ENCODE measurements at regions not wholly inside any gene's neighbourhood (a gene's known extent, or its start where the extent isn't known, plus 50 kb on each side); places are given as distances from the start of the nearest gene placed in this dataset.

DNA sequence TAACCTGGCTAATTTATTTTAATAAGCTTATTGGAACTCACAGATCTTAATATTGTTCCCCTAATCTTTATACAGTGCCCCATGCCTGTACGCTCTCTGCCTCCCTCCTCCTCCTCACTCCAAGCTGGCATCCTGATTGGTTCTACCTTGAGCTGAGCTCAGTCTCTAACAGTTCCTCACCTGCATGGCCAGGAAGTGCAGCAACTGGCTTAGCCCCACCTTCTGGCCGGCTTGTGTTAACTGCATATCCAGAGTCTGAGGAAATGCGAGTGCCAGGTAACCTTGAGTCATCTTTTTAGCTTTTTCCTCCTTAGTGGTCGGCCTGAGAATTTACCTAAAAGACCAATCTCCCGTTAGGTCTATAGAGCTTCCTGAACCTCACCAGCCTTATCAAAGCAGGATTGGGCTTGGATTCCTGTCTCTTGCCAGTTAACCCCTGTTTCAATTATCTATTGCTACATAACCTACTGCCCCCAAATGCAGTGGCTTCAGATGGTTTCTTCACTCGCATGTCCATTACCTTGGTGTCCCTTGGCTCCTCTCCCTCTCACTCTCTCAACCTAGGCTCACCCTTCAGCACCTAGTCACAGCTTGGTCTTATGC is 89.5 kb upstream of the STK39 start (continued):
- TF ChIP-seq, protein P1, sequence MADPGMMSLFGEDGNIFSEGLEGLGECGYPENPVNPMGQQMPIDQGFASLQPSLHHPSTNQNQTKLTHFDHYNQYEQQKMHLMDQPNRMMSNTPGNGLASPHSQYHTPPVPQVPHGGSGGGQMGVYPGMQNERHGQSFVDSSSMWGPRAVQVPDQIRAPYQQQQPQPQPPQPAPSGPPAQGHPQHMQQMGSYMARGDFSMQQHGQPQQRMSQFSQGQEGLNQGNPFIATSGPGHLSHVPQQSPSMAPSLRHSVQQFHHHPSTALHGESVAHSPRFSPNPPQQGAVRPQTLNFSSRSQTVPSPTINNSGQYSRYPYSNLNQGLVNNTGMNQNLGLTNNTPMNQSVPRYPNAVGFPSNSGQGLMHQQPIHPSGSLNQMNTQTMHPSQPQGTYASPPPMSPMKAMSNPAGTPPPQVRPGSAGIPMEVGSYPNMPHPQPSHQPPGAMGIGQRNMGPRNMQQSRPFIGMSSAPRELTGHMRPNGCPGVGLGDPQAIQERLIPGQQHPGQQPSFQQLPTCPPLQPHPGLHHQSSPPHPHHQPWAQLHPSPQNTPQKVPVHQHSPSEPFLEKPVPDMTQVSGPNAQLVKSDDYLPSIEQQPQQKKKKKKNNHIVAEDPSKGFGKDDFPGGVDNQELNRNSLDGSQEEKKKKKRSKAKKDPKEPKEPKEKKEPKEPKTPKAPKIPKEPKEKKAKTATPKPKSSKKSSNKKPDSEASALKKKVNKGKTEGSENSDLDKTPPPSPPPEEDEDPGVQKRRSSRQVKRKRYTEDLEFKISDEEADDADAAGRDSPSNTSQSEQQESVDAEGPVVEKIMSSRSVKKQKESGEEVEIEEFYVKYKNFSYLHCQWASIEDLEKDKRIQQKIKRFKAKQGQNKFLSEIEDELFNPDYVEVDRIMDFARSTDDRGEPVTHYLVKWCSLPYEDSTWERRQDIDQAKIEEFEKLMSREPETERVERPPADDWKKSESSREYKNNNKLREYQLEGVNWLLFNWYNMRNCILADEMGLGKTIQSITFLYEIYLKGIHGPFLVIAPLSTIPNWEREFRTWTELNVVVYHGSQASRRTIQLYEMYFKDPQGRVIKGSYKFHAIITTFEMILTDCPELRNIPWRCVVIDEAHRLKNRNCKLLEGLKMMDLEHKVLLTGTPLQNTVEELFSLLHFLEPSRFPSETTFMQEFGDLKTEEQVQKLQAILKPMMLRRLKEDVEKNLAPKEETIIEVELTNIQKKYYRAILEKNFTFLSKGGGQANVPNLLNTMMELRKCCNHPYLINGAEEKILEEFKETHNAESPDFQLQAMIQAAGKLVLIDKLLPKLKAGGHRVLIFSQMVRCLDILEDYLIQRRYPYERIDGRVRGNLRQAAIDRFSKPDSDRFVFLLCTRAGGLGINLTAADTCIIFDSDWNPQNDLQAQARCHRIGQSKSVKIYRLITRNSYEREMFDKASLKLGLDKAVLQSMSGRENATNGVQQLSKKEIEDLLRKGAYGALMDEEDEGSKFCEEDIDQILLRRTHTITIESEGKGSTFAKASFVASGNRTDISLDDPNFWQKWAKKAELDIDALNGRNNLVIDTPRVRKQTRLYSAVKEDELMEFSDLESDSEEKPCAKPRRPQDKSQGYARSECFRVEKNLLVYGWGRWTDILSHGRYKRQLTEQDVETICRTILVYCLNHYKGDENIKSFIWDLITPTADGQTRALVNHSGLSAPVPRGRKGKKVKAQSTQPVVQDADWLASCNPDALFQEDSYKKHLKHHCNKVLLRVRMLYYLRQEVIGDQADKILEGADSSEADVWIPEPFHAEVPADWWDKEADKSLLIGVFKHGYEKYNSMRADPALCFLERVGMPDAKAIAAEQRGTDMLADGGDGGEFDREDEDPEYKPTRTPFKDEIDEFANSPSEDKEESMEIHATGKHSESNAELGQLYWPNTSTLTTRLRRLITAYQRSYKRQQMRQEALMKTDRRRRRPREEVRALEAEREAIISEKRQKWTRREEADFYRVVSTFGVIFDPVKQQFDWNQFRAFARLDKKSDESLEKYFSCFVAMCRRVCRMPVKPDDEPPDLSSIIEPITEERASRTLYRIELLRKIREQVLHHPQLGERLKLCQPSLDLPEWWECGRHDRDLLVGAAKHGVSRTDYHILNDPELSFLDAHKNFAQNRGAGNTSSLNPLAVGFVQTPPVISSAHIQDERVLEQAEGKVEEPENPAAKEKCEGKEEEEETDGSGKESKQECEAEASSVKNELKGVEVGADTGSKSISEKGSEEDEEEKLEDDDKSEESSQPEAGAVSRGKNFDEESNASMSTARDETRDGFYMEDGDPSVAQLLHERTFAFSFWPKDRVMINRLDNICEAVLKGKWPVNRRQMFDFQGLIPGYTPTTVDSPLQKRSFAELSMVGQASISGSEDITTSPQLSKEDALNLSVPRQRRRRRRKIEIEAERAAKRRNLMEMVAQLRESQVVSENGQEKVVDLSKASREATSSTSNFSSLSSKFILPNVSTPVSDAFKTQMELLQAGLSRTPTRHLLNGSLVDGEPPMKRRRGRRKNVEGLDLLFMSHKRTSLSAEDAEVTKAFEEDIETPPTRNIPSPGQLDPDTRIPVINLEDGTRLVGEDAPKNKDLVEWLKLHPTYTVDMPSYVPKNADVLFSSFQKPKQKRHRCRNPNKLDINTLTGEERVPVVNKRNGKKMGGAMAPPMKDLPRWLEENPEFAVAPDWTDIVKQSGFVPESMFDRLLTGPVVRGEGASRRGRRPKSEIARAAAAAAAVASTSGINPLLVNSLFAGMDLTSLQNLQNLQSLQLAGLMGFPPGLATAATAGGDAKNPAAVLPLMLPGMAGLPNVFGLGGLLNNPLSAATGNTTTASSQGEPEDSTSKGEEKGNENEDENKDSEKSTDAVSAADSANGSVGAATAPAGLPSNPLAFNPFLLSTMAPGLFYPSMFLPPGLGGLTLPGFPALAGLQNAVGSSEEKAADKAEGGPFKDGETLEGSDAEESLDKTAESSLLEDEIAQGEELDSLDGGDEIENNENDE (IDR thresholded peaks at IDR 0.05; ENCODE audit: insufficient replicate concordance, low read length): no peak
- TF ChIP-seq, protein P2, sequence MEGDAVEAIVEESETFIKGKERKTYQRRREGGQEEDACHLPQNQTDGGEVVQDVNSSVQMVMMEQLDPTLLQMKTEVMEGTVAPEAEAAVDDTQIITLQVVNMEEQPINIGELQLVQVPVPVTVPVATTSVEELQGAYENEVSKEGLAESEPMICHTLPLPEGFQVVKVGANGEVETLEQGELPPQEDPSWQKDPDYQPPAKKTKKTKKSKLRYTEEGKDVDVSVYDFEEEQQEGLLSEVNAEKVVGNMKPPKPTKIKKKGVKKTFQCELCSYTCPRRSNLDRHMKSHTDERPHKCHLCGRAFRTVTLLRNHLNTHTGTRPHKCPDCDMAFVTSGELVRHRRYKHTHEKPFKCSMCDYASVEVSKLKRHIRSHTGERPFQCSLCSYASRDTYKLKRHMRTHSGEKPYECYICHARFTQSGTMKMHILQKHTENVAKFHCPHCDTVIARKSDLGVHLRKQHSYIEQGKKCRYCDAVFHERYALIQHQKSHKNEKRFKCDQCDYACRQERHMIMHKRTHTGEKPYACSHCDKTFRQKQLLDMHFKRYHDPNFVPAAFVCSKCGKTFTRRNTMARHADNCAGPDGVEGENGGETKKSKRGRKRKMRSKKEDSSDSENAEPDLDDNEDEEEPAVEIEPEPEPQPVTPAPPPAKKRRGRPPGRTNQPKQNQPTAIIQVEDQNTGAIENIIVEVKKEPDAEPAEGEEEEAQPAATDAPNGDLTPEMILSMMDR (IDR thresholded peaks at IDR 0.05; ENCODE audit: control extremely low read depth in 1 of 3, insufficient read depth in 1 of 3, low read depth in 1 of 3, low read length in 3 of 3): peak; percentile 72 to 96 (median 84)
- TF ChIP-seq CEBPB (IDR thresholded peaks at IDR 0.05; ENCODE audit: low read depth, low read length): 0 out of 2 replicates have a peak, but pooled peaks have one; percentile 25
- TF ChIP-seq KDM1A (IDR thresholded peaks at IDR 0.05; ENCODE audit: borderline replicate concordance, low read length): no peak
- TF ChIP-seq, protein P3, sequence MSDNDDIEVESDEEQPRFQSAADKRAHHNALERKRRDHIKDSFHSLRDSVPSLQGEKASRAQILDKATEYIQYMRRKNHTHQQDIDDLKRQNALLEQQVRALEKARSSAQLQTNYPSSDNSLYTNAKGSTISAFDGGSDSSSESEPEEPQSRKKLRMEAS (IDR thresholded peaks at IDR 0.05): peak; percentile 45; the same call in 1 of the 2 replicates
- no peak for TF ChIP-seq RNF2 (IDR thresholded peaks at IDR 0.05; ENCODE audit: borderline replicate concordance, low read depth, low read length, missing control alignments, poor library complexity, severe bottlenecking)
- no peak for TF ChIP-seq HDAC2 (IDR thresholded peaks at IDR 0.05; ENCODE audit: borderline replicate concordance in 1 of 2, low read depth in 2 of 2, low read length in 2 of 2)
